ENCODE measurements at regions not wholly inside any gene's neighbourhood (a gene's known extent, or its start where the extent isn't known, plus 50 kb on each side); places are given as distances from the start of the nearest gene placed in this dataset.

DNA sequence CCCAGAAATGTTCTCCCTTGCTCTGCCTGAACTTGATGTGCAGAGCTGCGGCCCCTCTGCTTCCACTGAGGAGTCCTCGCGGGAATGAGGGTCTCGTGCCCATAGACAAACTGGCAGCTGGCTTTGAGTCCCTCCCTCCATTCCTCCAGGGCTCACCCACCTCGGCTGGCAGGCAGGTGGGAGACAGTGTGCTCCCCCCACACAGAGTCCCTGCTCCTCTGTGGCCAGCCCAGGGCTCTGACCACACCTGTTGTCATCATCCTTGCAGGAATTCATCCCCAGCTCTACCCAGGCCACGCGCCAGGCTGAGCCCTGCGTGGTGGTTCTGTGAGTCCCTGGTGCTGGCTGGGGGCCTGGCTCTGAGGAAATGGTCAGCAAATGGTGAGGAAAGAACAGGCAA, 521.9 kb downstream of the TBC1D22A start:
- TF ChIP-seq POLR2A (IDR thresholded peaks at IDR 0.05), result no peak
- TF ChIP-seq, protein P1, sequence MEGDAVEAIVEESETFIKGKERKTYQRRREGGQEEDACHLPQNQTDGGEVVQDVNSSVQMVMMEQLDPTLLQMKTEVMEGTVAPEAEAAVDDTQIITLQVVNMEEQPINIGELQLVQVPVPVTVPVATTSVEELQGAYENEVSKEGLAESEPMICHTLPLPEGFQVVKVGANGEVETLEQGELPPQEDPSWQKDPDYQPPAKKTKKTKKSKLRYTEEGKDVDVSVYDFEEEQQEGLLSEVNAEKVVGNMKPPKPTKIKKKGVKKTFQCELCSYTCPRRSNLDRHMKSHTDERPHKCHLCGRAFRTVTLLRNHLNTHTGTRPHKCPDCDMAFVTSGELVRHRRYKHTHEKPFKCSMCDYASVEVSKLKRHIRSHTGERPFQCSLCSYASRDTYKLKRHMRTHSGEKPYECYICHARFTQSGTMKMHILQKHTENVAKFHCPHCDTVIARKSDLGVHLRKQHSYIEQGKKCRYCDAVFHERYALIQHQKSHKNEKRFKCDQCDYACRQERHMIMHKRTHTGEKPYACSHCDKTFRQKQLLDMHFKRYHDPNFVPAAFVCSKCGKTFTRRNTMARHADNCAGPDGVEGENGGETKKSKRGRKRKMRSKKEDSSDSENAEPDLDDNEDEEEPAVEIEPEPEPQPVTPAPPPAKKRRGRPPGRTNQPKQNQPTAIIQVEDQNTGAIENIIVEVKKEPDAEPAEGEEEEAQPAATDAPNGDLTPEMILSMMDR (IDR thresholded peaks at IDR 0.05), result no peak
- TF ChIP-seq EP300 (IDR thresholded peaks at IDR 0.05), result no peak

Data from tibial nerve (tissue), 4 donors.